H1 (cell line): ENCODE measurements at regions not wholly inside any gene's neighbourhood (a gene's known extent, or its start where the extent isn't known, plus 50 kb on each side); places are given as distances from the start of the nearest gene placed in this dataset.

Experiments used
- ATF3 ChIP-seq: IDR thresholded peaks from 2 replicates; pipeline ENCODE4 v1.6.1; 2011; ENCODE audit warnings: low read depth, mild to moderate bottlenecking, low read length; ENCODE audit not compliant: insufficient read depth
- CTCF ChIP-seq, 3 experiments: IDR thresholded peaks; 1 replicate in 2 of 3; 2 replicates in 1 of 3; pipeline versions ENCODE4 v1.5.1 to v1.6.1; 2011; ENCODE audit warnings: low read length in 3 of 3, mild to moderate bottlenecking in 3 of 3, inconsistent platforms in 2 of 3, low read depth in 1 of 3, moderate library complexity in 1 of 3; ENCODE audit not compliant: insufficient read depth in 1 of 3; ENCODE audit errors: control extremely low read depth in 1 of 3
- EP300 ChIP-seq, 2 experiments: IDR thresholded peaks; 1 replicate in 1 of 2; 2 replicates in 1 of 2; pipeline ENCODE4 v1.6.1; 2011 to 2012; ENCODE audit warnings: low read depth in 2 of 2, low read length in 2 of 2, mild to moderate bottlenecking in 2 of 2, borderline replicate concordance in 1 of 2, inconsistent platforms in 1 of 2, moderate library complexity in 1 of 2
- EZH2 ChIP-seq: fragments of 200-600 bp; sonication (generic); IDR thresholded peaks from 2 replicates; pipeline ENCODE4 v1.7.1; 2012; ENCODE audit warnings: low read depth, mild to moderate bottlenecking, moderate library complexity, low read length, inconsistent platforms; ENCODE audit not compliant: severe bottlenecking
- MAX ChIP-seq: IDR thresholded peaks from 2 replicates; pipeline ENCODE4 v1.6.1; 2012; ENCODE audit warnings: inconsistent platforms
- PHF8 ChIP-seq: fragments of 200-600 bp; sonication (generic); conservative IDR thresholded peaks from 2 replicates; pipeline ENCODE4 v1.7.1; 2012; ENCODE audit warnings: low read depth, mild to moderate bottlenecking, inconsistent platforms, low read length, moderate library complexity
- POLR2A ChIP-seq, 2 experiments: IDR thresholded peaks; 1 replicate in 1 of 2; 2 replicates in 1 of 2; pipeline ENCODE4 v1.6.1; 2011; ENCODE audit warnings: low read depth in 2 of 2, low read length in 2 of 2, mild to moderate bottlenecking in 2 of 2; ENCODE audit errors: control extremely low read depth in 1 of 2
- POLR2AphosphoS5 ChIP-seq: IDR thresholded peaks from 2 replicates; pipeline ENCODE4 v1.6.1; 2011; ENCODE audit warnings: low read depth, low read length
- RFX5 ChIP-seq: IDR thresholded peaks from 2 replicates; pipeline ENCODE4 v1.6.1; 2011; ENCODE audit warnings: low read depth, low read length, improper control_type of control experiment, borderline replicate concordance
- RNF2 ChIP-seq: fragments of 200-900, 300-1000 bp; sonication (generic); IDR thresholded peaks from 2 replicates; pipeline ENCODE4 v1.7.1; 2016; ENCODE audit warnings: borderline replicate concordance, low read depth, mild to moderate bottlenecking, antibody characterized with exemption, low read length; ENCODE audit not compliant: poor library complexity, severe bottlenecking; ENCODE audit errors: missing control alignments
- RXRA ChIP-seq: IDR thresholded peaks from 2 replicates; pipeline ENCODE4 v1.6.1; 2011; ENCODE audit warnings: low read depth, mild to moderate bottlenecking, low read length, moderate library complexity; ENCODE audit not compliant: insufficient read depth
- TAF1 ChIP-seq: IDR thresholded peaks from 2 replicates; pipeline ENCODE4 v1.6.1; 2011; ENCODE audit warnings: mild to moderate bottlenecking, low read depth, low read length

GRCh38 chr3:148100476-148100875, 597.2 kb upstream of the AGTR1 start:
- TF ChIP-seq CTCF (IDR thresholded peaks at IDR 0.05; ENCODE audit: control extremely low read depth in 1 of 3, insufficient read depth in 1 of 3, low read depth in 1 of 3, low read length in 3 of 3) (no peak), RFX5 (no peak), ATF3 (no peak), PHF8 (no peak), TAF1 (no peak), EZH2 (no peak), POLR2AphosphoS5 (no peak), RXRA (no peak), POLR2A (IDR thresholded peaks at IDR 0.05; ENCODE audit: control extremely low read depth in 1 of 2, low read depth in 2 of 2, low read length in 2 of 2) (no peak), EP300 (IDR thresholded peaks at IDR 0.05; ENCODE audit: borderline replicate concordance in 1 of 2, low read depth in 2 of 2, low read length in 2 of 2) (no peak), RNF2 (no peak), MAX (no peak)
